Karpas-422 (cell line): ENCODE measurements at regions not wholly inside any gene's neighbourhood (a gene's known extent, or its start where the extent isn't known, plus 50 kb on each side); places are given as distances from the start of the nearest gene placed in this dataset.
A peak's percentile ranks its signal among the peaks of the same experiment; 100 is the strongest.

Experiments used
- DNase-seq: peaks from one replicate; pipeline ENCODE4 v3.0.0-alpha.2; 2015
- H2AFZ ChIP-seq: fragments of 200-600 bp; sonication (generic); 2 replicates; pipeline ENCODE4 v1.6.1; 2014; ENCODE audit warnings: antibody characterized with exemption, low read length, mixed read lengths
- H3K27ac ChIP-seq: fragments of 200-600 bp; sonication (generic); 2 replicates; pipeline ENCODE4 v1.5.1; 2014; ENCODE audit warnings: mild to moderate bottlenecking, low read length, moderate library complexity
- H3K27me3 ChIP-seq: fragments of 200-600 bp; sonication (generic); 2 replicates; pipeline ENCODE4 v1.6.1; 2014; ENCODE audit warnings: low read length, mixed read lengths
- H3K36me3 ChIP-seq: fragments of 200-600 bp; sonication (generic); 2 replicates; pipeline ENCODE4 v1.6.1; 2014; ENCODE audit warnings: low read length, mixed read lengths; ENCODE audit not compliant: insufficient read depth
- H3K4me1 ChIP-seq: fragments of 200-600 bp; sonication (generic); 2 replicates; pipeline ENCODE4 v1.6.1; 2014; ENCODE audit warnings: mild to moderate bottlenecking, low read length, mixed read lengths
- H3K4me2 ChIP-seq: fragments of 200-600 bp; sonication (generic); 2 replicates; pipeline ENCODE4 v1.6.1; 2014; ENCODE audit warnings: low read length, low read depth, mild to moderate bottlenecking; ENCODE audit not compliant: poor library complexity, severe bottlenecking
- H3K4me3 ChIP-seq: fragments of 200-600 bp; sonication (generic); 2 replicates; pipeline ENCODE4 v1.5.1; 2014; ENCODE audit warnings: mild to moderate bottlenecking, antibody characterized with exemption, low read length, mixed read lengths
- H3K79me2 ChIP-seq: fragments of 200-600 bp; sonication (generic); 2 replicates; pipeline ENCODE4 v1.6.1; 2014; ENCODE audit warnings: mild to moderate bottlenecking, low read length, mixed read lengths
- H3K9ac ChIP-seq: fragments of 200-600 bp; sonication (generic); 2 replicates; pipeline ENCODE4 v1.6.0; 2014; ENCODE audit warnings: low read length
- H3K9me2 ChIP-seq: fragments of 200-600 bp; sonication (generic), shearing (Covaris generic); replicated peaks from 2 replicates; pipeline ENCODE4 v1.6.0; 2014; ENCODE audit warnings: mild to moderate bottlenecking, low read length, moderate library complexity; ENCODE audit not compliant: insufficient read depth
- H3K9me3 ChIP-seq: fragments of 300-700, 200-600 bp; sonication (generic); 2 replicates; pipeline ENCODE4 v1.6.1; 2014; ENCODE audit warnings: low read length, mixed read lengths
- H4K20me1 ChIP-seq: fragments of 200-600 bp; sonication (generic); 2 replicates; pipeline ENCODE4 v1.6.1; 2014; ENCODE audit warnings: mild to moderate bottlenecking, antibody characterized with exemption, low read length, low read depth; ENCODE audit not compliant: insufficient read depth

DNA sequence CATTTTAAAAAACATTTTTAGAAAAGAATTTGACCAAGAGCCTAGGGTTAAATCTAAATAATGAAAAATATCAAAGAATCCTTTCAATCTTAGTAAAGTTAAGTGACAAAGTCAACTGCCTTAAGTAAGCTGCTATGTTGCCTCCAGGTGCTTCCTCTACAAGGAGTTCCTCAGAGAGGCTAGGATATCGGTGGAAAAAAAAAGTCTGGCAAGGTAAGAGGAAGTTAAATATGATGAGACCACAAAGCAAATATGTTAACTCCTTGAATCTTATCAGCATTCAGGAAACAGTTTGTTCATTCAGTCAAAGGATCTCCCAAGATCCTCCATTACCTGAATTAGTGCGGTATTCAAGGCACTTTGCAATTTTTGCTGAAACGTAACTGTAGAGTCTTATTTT is 563.5 kb downstream of the PTPRC start:
- H4K20me1 ChIP-seq: no peaks in the 10 kb centered on the region
- H3K79me2 ChIP-seq: no peaks in the 10 kb centered on the region
- no peaks in the 10 kb centered on the region for H3K9me2 ChIP-seq
- no peaks in the 10 kb centered on the region for H3K4me1 ChIP-seq
- no peak overlapping the region for H3K9ac ChIP-seq
- no peak for DNase-seq
- H3K4me3 ChIP-seq: no peak overlapping the region
- no peak overlapping the region for H3K27ac ChIP-seq
- H3K9me3 ChIP-seq: no peaks in the 10 kb centered on the region
- H3K36me3 ChIP-seq: no peaks in the 10 kb centered on the region
- no peak overlapping the region for H2AFZ ChIP-seq
- H3K27me3 ChIP-seq: no peaks in the 10 kb centered on the region
- no peak overlapping the region for H3K4me2 ChIP-seq

DNA sequence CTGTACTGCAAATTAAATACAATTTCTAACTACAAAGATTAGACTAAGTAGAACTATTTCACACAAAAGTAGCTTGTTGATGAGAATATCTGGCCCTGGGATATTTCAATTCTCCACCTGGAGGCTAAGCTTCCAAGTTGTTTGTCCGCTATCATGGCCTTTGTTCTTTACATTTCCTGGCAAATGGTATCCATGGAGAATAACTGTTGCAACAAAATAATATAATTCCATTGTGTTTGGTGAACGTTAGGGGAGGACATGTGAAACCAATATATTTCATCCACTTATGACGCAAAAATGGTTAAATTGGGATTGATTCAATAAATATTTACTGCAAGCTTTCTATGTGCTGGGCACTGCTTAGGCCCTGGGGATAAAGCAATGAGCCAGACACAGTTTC is 565.4 kb downstream of the PTPRC start:
- H3K9me2 ChIP-seq: no peaks in the 10 kb centered on the region
- no peaks in the 10 kb centered on the region for H4K20me1 ChIP-seq
- no peaks in the 10 kb centered on the region for H3K27me3 ChIP-seq
- H3K9me3 ChIP-seq: no peaks in the 10 kb centered on the region
- no peak overlapping the region for H3K27ac ChIP-seq
- H3K9ac ChIP-seq: no peak overlapping the region
- no peak overlapping the region for H3K4me2 ChIP-seq
- H3K36me3 ChIP-seq: no peaks in the 10 kb centered on the region
- no peak overlapping the region for H2AFZ ChIP-seq
- no peaks in the 10 kb centered on the region for H3K4me1 ChIP-seq
- H3K79me2 ChIP-seq: no peaks in the 10 kb centered on the region
- no peak for DNase-seq
- no peak overlapping the region for H3K4me3 ChIP-seq

DNA sequence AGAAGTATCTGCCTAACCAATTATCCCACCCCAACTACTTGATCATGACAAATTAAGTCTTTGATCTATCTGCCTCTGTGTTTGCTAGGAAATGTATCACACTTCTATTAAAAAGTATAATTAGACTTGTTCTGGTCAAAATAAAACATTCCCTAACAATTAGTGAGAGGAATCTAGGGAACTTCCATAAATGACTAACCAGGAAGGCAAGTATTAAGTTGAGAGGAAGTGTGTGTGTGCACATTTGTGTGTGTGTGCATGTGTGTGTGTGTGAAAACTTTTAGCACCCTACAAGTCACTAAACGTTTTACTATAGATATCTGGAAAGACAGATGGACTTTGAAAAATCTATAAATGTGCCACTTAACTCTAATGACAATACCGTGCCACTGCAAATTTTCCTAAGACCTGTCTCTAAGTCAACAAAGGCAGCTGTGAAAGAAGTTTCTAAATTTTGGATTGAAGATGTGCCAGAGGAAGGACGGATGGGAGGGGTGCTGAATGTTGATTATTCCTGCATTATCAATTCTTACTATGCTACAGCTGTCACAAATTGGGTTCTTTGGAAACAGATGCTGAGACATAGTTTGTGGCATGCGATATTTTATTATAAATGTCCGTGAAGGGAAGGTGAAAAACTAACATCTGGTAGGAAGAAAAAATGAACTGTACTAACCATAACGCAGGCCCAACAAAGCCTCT is 567.1 kb downstream of the PTPRC start:
- no peak overlapping the region for H2AFZ ChIP-seq

DNA sequence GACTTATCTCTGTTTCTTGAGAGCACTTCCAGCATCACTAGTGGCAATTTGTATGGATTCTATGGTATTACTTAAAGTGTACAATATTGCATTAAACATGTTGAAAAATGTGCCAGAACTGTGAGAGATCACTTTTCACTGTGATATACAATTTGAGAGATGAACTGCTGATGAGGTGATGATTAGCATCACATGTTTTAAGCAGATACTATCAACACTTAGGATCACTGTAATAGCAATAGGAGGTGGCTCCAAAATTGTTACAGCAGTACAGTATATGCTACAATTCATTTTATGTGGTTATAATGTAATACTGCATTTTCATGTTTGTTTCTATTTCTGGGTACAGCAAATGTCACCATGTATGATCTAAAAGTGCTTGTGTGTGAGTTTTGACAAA is 570.0 kb downstream of the PTPRC start:
- Histone ChIP-seq H3K36me3 (no peaks in the 10 kb centered on the region), H4K20me1 (no peaks in the 10 kb centered on the region), H3K9ac (no peak overlapping the region), H3K4me1 (no peaks in the 10 kb centered on the region), H3K9me2 (no peaks in the 10 kb centered on the region), H3K4me3 (no peak overlapping the region), H2AFZ (no peak overlapping the region), H3K27me3 (no peaks in the 10 kb centered on the region), H3K4me2 (no peak overlapping the region), H3K27ac (no peak overlapping the region), H3K79me2 (no peaks in the 10 kb centered on the region), H3K9me3 (no peaks in the 10 kb centered on the region)
- DNase-seq: no peak

More for the DNA sequence above, 567.1 kb downstream of the PTPRC start:
- no peaks in the 10 kb centered on the region for H3K79me2 ChIP-seq
- no peak for DNase-seq
- H3K4me1 ChIP-seq: no peaks in the 10 kb centered on the region
- H3K4me2 ChIP-seq: no peak overlapping the region
- H3K4me3 ChIP-seq: no peak overlapping the region
- no peak overlapping the region for H3K27ac ChIP-seq
- no peaks in the 10 kb centered on the region for H3K9me3 ChIP-seq
- no peak overlapping the region for H3K9ac ChIP-seq
- no peaks in the 10 kb centered on the region for H3K36me3 ChIP-seq
- H3K27me3 ChIP-seq: no peaks in the 10 kb centered on the region
- H4K20me1 ChIP-seq: no peaks in the 10 kb centered on the region
- no peaks in the 10 kb centered on the region for H3K9me2 ChIP-seq

DNA sequence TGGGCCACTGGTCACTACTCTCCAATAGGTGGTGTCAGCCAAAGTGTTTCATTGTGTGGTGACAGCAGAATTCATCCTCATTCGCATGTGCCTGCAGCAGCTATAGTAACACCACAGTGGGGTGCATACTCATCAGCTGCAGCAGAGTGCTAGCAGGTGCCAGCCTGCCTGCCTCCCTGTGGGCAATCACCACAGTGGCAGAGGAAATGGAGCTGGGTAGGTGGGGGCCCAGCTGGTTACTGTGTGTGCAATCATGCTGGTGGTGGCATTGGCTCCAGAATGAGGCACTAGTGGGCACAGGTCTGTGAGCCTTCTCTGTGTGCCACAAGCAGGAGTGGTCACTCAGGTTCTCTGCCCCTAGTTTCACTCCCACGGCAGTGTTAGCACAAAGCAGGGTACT is 579.2 kb downstream of the PTPRC start:
- no peaks in the 10 kb centered on the region for H3K9me2 ChIP-seq
- no peak overlapping the region for H2AFZ ChIP-seq
- H3K4me3 ChIP-seq: no peak overlapping the region
- peaks cover 12% of the 10 kb centered on the region for H3K4me1 ChIP-seq
- H3K79me2 ChIP-seq: no peaks in the 10 kb centered on the region
- H3K9ac ChIP-seq: no peak overlapping the region
- H4K20me1 ChIP-seq: no peaks in the 10 kb centered on the region
- no peak for DNase-seq
- H3K27me3 ChIP-seq: no peaks in the 10 kb centered on the region
- no peak overlapping the region for H3K4me2 ChIP-seq
- no peaks in the 10 kb centered on the region for H3K36me3 ChIP-seq
- no peaks in the 10 kb centered on the region for H3K9me3 ChIP-seq
- H3K27ac ChIP-seq: no peak overlapping the region

DNA sequence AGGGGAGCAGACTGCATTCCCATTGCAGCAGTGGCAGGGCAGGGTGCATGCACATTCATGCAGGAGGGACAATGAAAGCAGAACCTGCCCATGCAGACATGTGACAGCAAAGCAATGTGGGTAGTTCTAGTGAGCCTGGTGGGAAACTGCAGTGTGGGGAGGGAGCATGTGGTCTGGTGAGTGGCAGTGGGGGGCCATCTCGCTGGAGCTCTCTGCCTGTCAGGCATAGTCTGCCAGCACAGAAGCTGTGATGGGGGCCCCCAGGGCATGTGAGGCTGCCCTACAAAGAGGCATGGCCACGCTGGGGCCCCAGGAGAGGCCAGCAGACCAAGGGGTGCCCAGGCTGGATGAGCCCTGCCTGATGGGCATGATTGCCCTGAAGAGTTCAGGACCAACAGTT is 579.7 kb downstream of the PTPRC start:
- H3K27me3 ChIP-seq: no peaks in the 10 kb centered on the region

DNA sequence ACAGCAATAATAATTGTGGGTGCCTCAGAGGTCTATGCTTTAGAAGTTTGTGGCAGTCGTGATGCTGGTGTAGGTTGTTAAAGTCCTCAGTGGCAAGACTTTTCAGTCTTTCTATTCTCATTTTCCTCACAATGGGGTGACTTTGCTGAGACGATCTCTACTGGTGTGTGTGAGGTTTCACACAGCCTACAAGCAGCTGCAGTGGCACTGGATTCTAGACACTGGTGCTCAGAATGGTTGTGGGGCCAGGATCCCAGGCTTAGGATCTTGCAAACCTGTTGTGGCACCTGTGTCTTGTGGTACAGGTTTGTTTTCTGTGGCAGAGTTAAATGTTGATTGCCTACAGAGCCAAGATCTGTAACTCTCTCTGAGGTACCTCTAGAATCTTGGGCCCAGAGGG is 581.2 kb downstream of the PTPRC start:
- Histone ChIP-seq H3K4me1 (peaks cover 12% of the 10 kb centered on the region), H3K79me2 (no peaks in the 10 kb centered on the region), H3K36me3 (no peaks in the 10 kb centered on the region), H3K9me3 (no peaks in the 10 kb centered on the region), H3K4me2 (no peak overlapping the region), H4K20me1 (no peaks in the 10 kb centered on the region), H3K9me2 (no peaks in the 10 kb centered on the region), H3K9ac (no peak overlapping the region), H3K4me3 (no peak overlapping the region), H3K27me3 (no peaks in the 10 kb centered on the region), H3K27ac (no peak overlapping the region), H2AFZ (no peak overlapping the region)
- no peak for DNase-seq

More for the DNA sequence above, 579.7 kb downstream of the PTPRC start:
- no peaks in the 10 kb centered on the region for H3K79me2 ChIP-seq
- H3K4me1 ChIP-seq: peaks cover 12% of the 10 kb centered on the region
- H3K27ac ChIP-seq: no peak overlapping the region
- H2AFZ ChIP-seq: no peak overlapping the region
- H4K20me1 ChIP-seq: no peaks in the 10 kb centered on the region
- H3K36me3 ChIP-seq: no peaks in the 10 kb centered on the region
- H3K4me2 ChIP-seq: no peak overlapping the region
- DNase-seq: no peak
- no peaks in the 10 kb centered on the region for H3K9me2 ChIP-seq
- no peaks in the 10 kb centered on the region for H3K9me3 ChIP-seq
- no peak overlapping the region for H3K9ac ChIP-seq
- no peak overlapping the region for H3K4me3 ChIP-seq

DNA sequence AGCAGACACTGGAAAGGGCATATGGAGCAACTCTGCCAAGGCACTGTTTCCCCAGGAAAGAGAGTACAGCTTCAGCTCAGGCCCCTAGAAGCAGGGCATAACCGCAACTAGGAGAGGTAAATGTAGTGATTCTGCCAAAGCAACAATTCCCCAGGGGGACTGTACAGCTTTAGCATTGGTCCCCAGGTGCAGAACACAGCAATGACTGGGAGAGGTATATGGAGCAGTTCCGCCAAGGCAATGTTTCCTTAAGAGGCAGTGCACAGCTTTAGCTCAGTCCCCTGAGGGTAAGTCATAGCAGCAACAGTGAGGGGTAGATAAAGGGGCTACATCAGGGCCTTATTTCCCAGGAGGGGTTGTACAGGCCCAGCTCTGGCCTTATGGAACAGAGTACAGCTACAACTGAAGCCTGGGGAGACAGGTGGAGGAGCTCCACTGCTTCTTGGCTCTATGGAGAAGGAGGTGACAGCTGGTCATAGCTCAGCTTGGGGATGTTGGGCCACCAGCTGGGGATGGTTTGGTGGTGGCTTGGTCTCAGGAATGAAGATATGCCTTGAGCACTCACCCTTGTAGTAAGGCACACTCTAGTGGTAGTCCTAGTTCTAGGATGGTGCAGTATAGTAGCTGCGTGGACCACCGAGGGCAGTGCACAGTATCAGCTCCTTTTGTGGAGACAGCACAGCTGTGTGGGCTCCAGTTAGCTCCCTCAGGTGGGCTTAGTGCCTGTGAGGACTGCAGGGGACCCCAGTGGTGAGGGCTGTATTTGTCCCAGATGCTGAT is 582.7 kb downstream of the PTPRC start:
- no peak overlapping the region for H3K27ac ChIP-seq
- H3K4me2 ChIP-seq: peak overlapping the region; percentile 27
- no peaks in the 10 kb centered on the region for H3K79me2 ChIP-seq
- H3K36me3 ChIP-seq: no peaks in the 10 kb centered on the region
- H2AFZ ChIP-seq: no peak overlapping the region
- H3K4me1 ChIP-seq: peaks cover 16% of the 10 kb centered on the region
- H3K27me3 ChIP-seq: no peaks in the 10 kb centered on the region
- no peak overlapping the region for H3K9ac ChIP-seq
- no peaks in the 10 kb centered on the region for H4K20me1 ChIP-seq
- H3K9me3 ChIP-seq: no peaks in the 10 kb centered on the region
- no peak overlapping the region for H3K4me3 ChIP-seq
- peak; percentile 53 for DNase-seq
- no peaks in the 10 kb centered on the region for H3K9me2 ChIP-seq
